SK-N-SH treated with all-trans-retinoic acid at 6 μM for 48 hours (cell line): ENCODE measurements at regions not wholly inside any gene's neighbourhood (a gene's known extent, or its start where the extent isn't known, plus 50 kb on each side); places are given as distances from the start of the nearest gene placed in this dataset.
A peak's percentile ranks its signal among the peaks of the same experiment; 100 is the strongest.

ENCODE experiments used
- ATAC-seq: fragments of 200-7000 bp; cut with Tn5 transposase; 3 replicates; pipeline ENCODE4 v1.9.1; 2020; ENCODE audit warnings: mild to moderate bottlenecking, moderate library complexity
- ESRRG ChIP-seq: fragments of 250-450 bp; sonication (Bioruptor Pico); IDR thresholded peaks from 2 replicates; pipeline ENCODE4 v1.6.1; 2021; ENCODE audit warnings: mild to moderate bottlenecking
- GLIS3 ChIP-seq: fragments of 250-450 bp; sonication (Bioruptor Pico); IDR thresholded peaks from 2 replicates; pipeline ENCODE4 v1.5.0; 2020; ENCODE audit warnings: mild to moderate bottlenecking, moderate library complexity
- ISL1 ChIP-seq: fragments of 250-450 bp; sonication (Bioruptor Pico); IDR thresholded peaks from 2 replicates; pipeline ENCODE4 v2.1.2; 2022; ENCODE audit warnings: mild to moderate bottlenecking, moderate library complexity
- OSR1 ChIP-seq: fragments of 250-450 bp; sonication (Bioruptor Pico); IDR thresholded peaks from 2 replicates; pipeline ENCODE4 v1.8.0; 2022; ENCODE audit warnings: moderate library complexity, mild to moderate bottlenecking, inconsistent platforms
- PATZ1 ChIP-seq: fragments of 250-450 bp; sonication (Bioruptor Pico); IDR thresholded peaks from 2 replicates; pipeline ENCODE4 v1.8.0; 2020; ENCODE audit warnings: mild to moderate bottlenecking, moderate library complexity, borderline replicate concordance
- POU6F1 ChIP-seq: fragments of 250-450 bp; sonication (Bioruptor Pico); IDR thresholded peaks from 2 replicates; pipeline ENCODE4 v1.8.0; 2021; ENCODE audit warnings: low read depth, mild to moderate bottlenecking, moderate library complexity, borderline replicate concordance
- PPARA ChIP-seq: fragments of 250-450 bp; sonication (Bioruptor Pico); IDR thresholded peaks from 2 replicates; pipeline ENCODE4 v1.5.0; 2020; ENCODE audit warnings: mild to moderate bottlenecking, borderline replicate concordance
- RARB ChIP-seq: fragments of 250-450 bp; sonication (Bioruptor Pico); IDR thresholded peaks from 2 replicates; pipeline ENCODE4 v1.8.0; 2021; ENCODE audit warnings: mild to moderate bottlenecking, moderate library complexity
- SNAI2 ChIP-seq: fragments of 250-450 bp; sonication (Bioruptor Pico); IDR thresholded peaks from 2 replicates; pipeline ENCODE4 v1.5.0; 2020; ENCODE audit warnings: mild to moderate bottlenecking, moderate library complexity
- TCF4 ChIP-seq: fragments of 250-450 bp; sonication (Bioruptor Pico); IDR thresholded peaks from 2 replicates; pipeline ENCODE4 v1.8.0; 2021; ENCODE audit warnings: mild to moderate bottlenecking, moderate library complexity, borderline replicate concordance
- TOX ChIP-seq: fragments of 250-450 bp; sonication (Bioruptor Pico); IDR thresholded peaks from 2 replicates; pipeline ENCODE4 v1.8.0; 2021; ENCODE audit warnings: mild to moderate bottlenecking, moderate library complexity, borderline replicate concordance
- ZFP3 ChIP-seq: fragments of 250-450 bp; sonication (Bioruptor Pico); IDR thresholded peaks from 2 replicates; pipeline ENCODE4 v1.5.0; 2020; ENCODE audit warnings: mild to moderate bottlenecking, moderate library complexity
- ZFP30 ChIP-seq: fragments of 450-650 bp; formaldehyde crosslinking; IDR thresholded peaks from 2 replicates; pipeline ENCODE4 v1.5.0; 2022; ENCODE audit warnings: mild to moderate bottlenecking, moderate library complexity
- ZNF565 ChIP-seq: fragments of 450-650 bp; formaldehyde crosslinking; conservative IDR thresholded peaks from 2 replicates; pipeline ENCODE4 v1.5.0; 2020; ENCODE audit warnings: low read depth, mild to moderate bottlenecking, moderate library complexity
- ZNF70 ChIP-seq: fragments of 450-650 bp; formaldehyde crosslinking; IDR thresholded peaks from 2 replicates; pipeline ENCODE4 v1.5.0; 2020; ENCODE audit warnings: mild to moderate bottlenecking, moderate library complexity
- ZNF8 ChIP-seq: fragments of 450-650 bp; formaldehyde crosslinking; IDR thresholded peaks from 2 replicates; pipeline ENCODE4 v1.5.0; 2020; ENCODE audit warnings: mild to moderate bottlenecking, moderate library complexity
- TF ChIP-seq, protein P1 (sequence below): fragments of 250-450 bp; sonication (Bioruptor Pico); IDR thresholded peaks from 2 replicates; pipeline ENCODE4 v1.5.1; 2021; ENCODE audit warnings: mild to moderate bottlenecking, moderate library complexity
- TF ChIP-seq, protein P2 (sequence below): fragments of 250-450 bp; sonication (Bioruptor Pico); IDR thresholded peaks from 2 replicates; pipeline ENCODE4 v1.5.1; 2020; ENCODE audit warnings: low read depth, mild to moderate bottlenecking, moderate library complexity
- TF ChIP-seq, protein P3 (sequence below): fragments of 250-450 bp; sonication (Bioruptor Pico); IDR thresholded peaks from 2 replicates; pipeline ENCODE4 v1.5.0; 2020; ENCODE audit warnings: mild to moderate bottlenecking, moderate library complexity

DNA sequence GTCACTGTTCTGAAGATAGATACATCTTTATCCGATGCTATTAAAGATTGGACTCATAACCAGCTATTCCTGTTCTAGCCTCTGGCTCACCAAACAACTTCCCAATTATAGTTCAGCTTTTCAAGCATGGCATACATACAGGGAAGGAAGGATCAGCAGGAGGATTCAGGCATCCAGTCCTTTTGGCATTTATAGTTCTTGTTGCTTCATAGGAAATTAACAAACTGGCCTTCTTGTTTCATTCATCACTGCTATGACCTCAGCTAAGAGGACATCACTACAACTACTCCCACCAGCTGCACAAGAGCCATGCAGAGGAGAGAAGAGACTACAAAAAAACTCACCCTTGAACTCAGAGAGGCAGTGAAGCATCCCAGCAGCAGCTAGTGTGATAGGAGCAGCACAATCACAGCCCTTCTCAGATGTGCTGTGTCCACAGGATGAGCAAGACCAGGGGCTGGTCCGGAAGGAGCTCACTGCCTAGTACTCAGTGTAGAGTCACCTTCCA, 100.5 kb downstream of the SPTSSA start:
- no peak for TF ChIP-seq PATZ1
- TF ChIP-seq TOX: no peak
- no peak for TF ChIP-seq GLIS3 (CRISPR knock-in tag)
- TF ChIP-seq SNAI2 (CRISPR knock-in tag): no peak
- TF ChIP-seq ZFP30 (CRISPR knock-in tag): no peak
- TF ChIP-seq, protein P1, sequence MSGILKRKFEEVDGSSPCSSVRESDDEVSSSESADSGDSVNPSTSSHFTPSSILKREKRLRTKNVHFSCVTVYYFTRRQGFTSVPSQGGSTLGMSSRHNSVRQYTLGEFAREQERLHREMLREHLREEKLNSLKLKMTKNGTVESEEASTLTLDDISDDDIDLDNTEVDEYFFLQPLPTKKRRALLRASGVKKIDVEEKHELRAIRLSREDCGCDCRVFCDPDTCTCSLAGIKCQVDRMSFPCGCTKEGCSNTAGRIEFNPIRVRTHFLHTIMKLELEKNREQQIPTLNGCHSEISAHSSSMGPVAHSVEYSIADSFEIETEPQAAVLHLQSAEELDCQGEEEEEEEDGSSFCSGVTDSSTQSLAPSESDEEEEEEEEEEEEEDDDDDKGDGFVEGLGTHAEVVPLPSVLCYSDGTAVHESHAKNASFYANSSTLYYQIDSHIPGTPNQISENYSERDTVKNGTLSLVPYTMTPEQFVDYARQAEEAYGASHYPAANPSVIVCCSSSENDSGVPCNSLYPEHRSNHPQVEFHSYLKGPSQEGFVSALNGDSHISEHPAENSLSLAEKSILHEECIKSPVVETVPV (CRISPR knock-in tag): no peak
- TF ChIP-seq OSR1 (CRISPR knock-in tag): no peak
- TF ChIP-seq ZNF70: no peak
- TF ChIP-seq, protein P2, sequence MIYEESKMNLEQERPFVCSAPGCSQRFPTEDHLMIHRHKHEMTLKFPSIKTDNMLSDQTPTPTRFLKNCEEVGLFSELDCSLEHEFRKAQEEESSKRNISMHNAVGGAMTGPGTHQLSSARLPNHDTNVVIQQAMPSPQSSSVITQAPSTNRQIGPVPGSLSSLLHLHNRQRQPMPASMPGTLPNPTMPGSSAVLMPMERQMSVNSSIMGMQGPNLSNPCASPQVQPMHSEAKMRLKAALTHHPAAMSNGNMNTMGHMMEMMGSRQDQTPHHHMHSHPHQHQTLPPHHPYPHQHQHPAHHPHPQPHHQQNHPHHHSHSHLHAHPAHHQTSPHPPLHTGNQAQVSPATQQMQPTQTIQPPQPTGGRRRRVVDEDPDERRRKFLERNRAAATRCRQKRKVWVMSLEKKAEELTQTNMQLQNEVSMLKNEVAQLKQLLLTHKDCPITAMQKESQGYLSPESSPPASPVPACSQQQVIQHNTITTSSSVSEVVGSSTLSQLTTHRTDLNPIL (CRISPR knock-in tag): no peak
- TF ChIP-seq ZFP3 (CRISPR knock-in tag): no peak
- no peak for TF ChIP-seq TCF4 (CRISPR knock-in tag)
- TF ChIP-seq ZNF8 (CRISPR knock-in tag): no peak
- no peak for TF ChIP-seq ISL1 (CRISPR knock-in tag)
- ATAC-seq: peak; percentile 36; the same call in 2 of the 3 replicates

DNA sequence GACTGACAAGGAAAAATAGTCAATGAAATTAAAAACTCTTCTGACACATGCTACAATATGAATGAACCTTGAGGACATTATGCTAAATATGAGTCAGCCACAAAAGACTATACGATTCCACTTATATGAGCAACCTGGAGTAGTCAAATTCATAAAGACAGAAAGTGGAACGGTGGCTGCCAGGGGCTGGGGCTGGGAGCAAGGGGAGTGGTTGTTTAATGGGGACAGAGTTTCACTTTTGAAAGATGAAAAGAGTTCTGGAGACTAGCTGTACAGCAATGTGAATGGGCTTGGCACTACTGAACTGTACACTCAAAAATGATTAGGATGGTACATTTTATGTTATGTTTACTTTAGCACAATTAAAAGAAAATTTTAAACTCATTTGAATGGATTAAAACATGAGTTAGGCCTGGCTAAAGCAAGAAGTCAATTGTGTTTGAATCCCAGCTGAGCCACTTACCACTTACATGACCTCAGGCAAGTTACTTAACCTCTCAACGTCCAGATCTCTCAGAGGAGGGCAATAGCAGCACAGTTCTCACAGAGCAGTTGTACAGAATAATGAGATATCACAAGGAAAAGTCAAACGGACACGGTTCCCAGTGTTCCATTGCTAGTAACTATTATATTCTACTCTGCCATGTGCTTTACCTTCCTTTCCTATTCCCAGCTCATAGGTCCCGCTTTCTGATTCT, 102.5 kb downstream of the SPTSSA start:
- TF ChIP-seq PPARA (CRISPR knock-in tag): no peak
- TF ChIP-seq RARB (CRISPR knock-in tag): no peak
- no peak for TF ChIP-seq ESRRG
- no peak for TF ChIP-seq ZNF565 (CRISPR knock-in tag)
- TF ChIP-seq ZFP3 (CRISPR knock-in tag): no peak
- TF ChIP-seq ZNF8 (CRISPR knock-in tag): no peak
- no peak for TF ChIP-seq TCF4 (CRISPR knock-in tag)
- no peak for TF ChIP-seq ZFP30 (CRISPR knock-in tag)
- TF ChIP-seq, protein P2 (CRISPR knock-in tag): no peak
- TF ChIP-seq, protein P3, sequence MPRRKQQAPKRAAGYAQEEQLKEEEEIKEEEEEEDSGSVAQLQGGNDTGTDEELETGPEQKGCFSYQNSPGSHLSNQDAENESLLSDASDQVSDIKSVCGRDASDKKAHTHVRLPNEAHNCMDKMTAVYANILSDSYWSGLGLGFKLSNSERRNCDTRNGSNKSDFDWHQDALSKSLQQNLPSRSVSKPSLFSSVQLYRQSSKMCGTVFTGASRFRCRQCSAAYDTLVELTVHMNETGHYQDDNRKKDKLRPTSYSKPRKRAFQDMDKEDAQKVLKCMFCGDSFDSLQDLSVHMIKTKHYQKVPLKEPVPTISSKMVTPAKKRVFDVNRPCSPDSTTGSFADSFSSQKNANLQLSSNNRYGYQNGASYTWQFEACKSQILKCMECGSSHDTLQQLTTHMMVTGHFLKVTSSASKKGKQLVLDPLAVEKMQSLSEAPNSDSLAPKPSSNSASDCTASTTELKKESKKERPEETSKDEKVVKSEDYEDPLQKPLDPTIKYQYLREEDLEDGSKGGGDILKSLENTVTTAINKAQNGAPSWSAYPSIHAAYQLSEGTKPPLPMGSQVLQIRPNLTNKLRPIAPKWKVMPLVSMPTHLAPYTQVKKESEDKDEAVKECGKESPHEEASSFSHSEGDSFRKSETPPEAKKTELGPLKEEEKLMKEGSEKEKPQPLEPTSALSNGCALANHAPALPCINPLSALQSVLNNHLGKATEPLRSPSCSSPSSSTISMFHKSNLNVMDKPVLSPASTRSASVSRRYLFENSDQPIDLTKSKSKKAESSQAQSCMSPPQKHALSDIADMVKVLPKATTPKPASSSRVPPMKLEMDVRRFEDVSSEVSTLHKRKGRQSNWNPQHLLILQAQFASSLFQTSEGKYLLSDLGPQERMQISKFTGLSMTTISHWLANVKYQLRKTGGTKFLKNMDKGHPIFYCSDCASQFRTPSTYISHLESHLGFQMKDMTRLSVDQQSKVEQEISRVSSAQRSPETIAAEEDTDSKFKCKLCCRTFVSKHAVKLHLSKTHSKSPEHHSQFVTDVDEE (CRISPR knock-in tag): no peak
- no peak for TF ChIP-seq SNAI2 (CRISPR knock-in tag)
- TF ChIP-seq POU6F1 (CRISPR knock-in tag): no peak
- no peak for TF ChIP-seq ISL1 (CRISPR knock-in tag)
- no peak for ATAC-seq
